GM10266 (cell line): ENCODE measurements at regions not wholly inside any gene's neighbourhood (a gene's known extent, or its start where the extent isn't known, plus 50 kb on each side); places are given as distances from the start of the nearest gene placed in this dataset.

Source experiments
- DNase-seq: peaks from one replicate; pipeline ENCODE4 v3.0.0; 2012; ENCODE audit errors: extremely low spot score
- CTCF ChIP-seq: IDR thresholded peaks from 2 replicates; pipeline ENCODE4 v1.5.1; 2012; ENCODE audit warnings: mild to moderate bottlenecking, low read depth; ENCODE audit not compliant: control insufficient read depth, insufficient read depth; ENCODE audit errors: missing control alignments

- TF ChIP-seq CTCF = no peak
- DNase-seq = peak; percentile 8
These were observed 120.6 kb downstream of the CD47 start for GRCh38 chr3:107969994-107970819.

DNA sequence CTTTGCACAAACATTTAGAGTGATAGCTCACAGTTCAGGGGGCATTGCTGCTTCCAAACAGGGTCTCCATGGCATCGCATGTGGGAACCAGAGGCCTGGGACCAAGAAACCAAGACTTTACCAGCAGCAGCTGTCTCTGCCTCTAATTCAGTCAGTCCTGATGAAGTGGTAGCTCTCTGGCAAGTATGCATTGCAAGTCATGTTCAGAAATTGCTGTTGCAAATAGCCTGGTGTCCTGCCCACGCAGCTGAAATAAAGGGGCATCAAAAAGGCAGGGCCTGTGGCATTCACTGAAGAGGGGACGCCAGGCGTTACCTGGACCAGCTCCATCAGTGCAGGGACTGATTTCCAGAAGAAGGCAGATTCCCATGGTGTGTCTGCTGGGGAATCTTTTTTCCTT, 121.3 kb downstream of the CD47 start:
- no peak for TF ChIP-seq CTCF
- no peak for DNase-seq

- no peak for TF ChIP-seq CTCF
- DNase-seq = no peak
These were observed 124.6 kb downstream of the CD47 start for GRCh38 chr3:107966276-107966675.

- DNase-seq = no peak
- TF ChIP-seq CTCF = no peak
These were observed 125.6 kb downstream of the CD47 start for GRCh38 chr3:107965136-107965655.

GRCh38 chr3:107963581-107963980, 127.2 kb downstream of the CD47 start:
- no peak for DNase-seq

GRCh38 chr3:107962946-107963345, 127.9 kb downstream of the CD47 start:
- DNase-seq = no peak
- TF ChIP-seq CTCF = no peak

More at GRCh38 chr3:107963581-107963980, 127.2 kb downstream of the CD47 start:
- no peak for TF ChIP-seq CTCF

DNA sequence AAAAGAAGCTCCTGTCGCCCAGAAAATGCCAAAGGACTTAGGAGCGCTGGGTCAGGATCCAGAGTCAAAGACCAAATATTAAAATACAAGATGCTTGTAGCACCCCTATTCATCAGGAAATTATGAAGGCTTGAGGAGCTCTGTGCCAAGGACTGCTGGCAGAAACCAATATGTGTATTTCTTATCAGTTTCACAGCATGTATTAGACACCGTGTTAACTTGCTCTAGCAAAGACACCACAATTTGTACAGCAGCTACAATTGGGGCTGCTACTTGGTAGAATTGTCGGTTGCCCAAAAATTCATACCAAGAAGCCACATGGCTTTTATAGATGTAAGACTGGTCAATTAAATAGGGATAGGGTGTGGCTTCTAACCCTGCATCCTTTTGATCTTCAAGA, 128.8 kb downstream of the CD47 start:
- no peak for TF ChIP-seq CTCF
- DNase-seq = no peak
